NCI-H2196 (cell line): ENCODE measurements at regions not wholly inside any gene's neighbourhood (a gene's known extent, or its start where the extent isn't known, plus 50 kb on each side); places are given as distances from the start of the nearest gene placed in this dataset.
"Not testable (repeated sequence)": the region's sequence is repeated elsewhere in the genome, so short reads cannot be mapped to it uniquely, and the experiment has no call there.

Source experiments
- DNase-seq: peaks from one replicate; lab custom pipeline; 2025; ENCODE audit not compliant: unreplicated experiment; lab: John Stamatoyannopoulos, UW

GRCh38 chr15:30688684-30689083 lies 62.8 kb downstream of the ARHGAP11B start:
- DNase-seq: not testable (repeated sequence)

GRCh38 chr15:30690153-30690552 lies 64.2 kb downstream of the ARHGAP11B start:
- not testable (repeated sequence) for DNase-seq

GRCh38 chr15:30695811-30696210 lies 69.9 kb downstream of the ARHGAP11B start:
- not testable (repeated sequence) for DNase-seq

- not testable (repeated sequence) for DNase-seq
Measured at GRCh38 chr15:30696439-30697314, 70.7 kb downstream of the ARHGAP11B start.

- not testable (repeated sequence) for DNase-seq
Measured at GRCh38 chr15:30697315-30697685, 71.4 kb downstream of the ARHGAP11B start.

- not testable (repeated sequence) for DNase-seq
Measured at GRCh38 chr15:30700006-30700597, 74.2 kb downstream of the ARHGAP11B start.

- not testable (repeated sequence) for DNase-seq
Measured at GRCh38 chr15:30707976-30708685, 82.2 kb downstream of the ARHGAP11B start.

GRCh38 chr15:30708809-30709208 lies 82.9 kb downstream of the ARHGAP11B start:
- not testable (repeated sequence) for DNase-seq

- DNase-seq: not testable (repeated sequence)
Measured at GRCh38 chr15:30718038-30718643, 92.2 kb downstream of the ARHGAP11B start.

- DNase-seq: not testable (repeated sequence)
Measured at GRCh38 chr15:30719363-30719762, 93.4 kb downstream of the ARHGAP11B start.

- not testable (repeated sequence) for DNase-seq
Measured at GRCh38 chr15:30720825-30721224, 94.9 kb downstream of the ARHGAP11B start.

GRCh38 chr15:30721529-30721928 lies 95.6 kb downstream of the ARHGAP11B start:
- not testable (repeated sequence) for DNase-seq

- DNase-seq: not testable (repeated sequence)
Measured at GRCh38 chr15:30723540-30724175, 97.7 kb downstream of the ARHGAP11B start.

- not testable (repeated sequence) for DNase-seq
Measured at GRCh38 chr15:30729880-30730590, 104.1 kb downstream of the ARHGAP11B start.

GRCh38 chr15:30730633-30731032 lies 104.7 kb downstream of the ARHGAP11B start:
- DNase-seq: not testable (repeated sequence)

GRCh38 chr15:30732100-30732499 lies 106.2 kb downstream of the ARHGAP11B start:
- not testable (repeated sequence) for DNase-seq

GRCh38 chr15:30735884-30736564 lies 110.1 kb downstream of the ARHGAP11B start:
- DNase-seq: not testable (repeated sequence)

GRCh38 chr15:30742796-30743195 lies 116.9 kb downstream of the ARHGAP11B start:
- DNase-seq: not testable (repeated sequence)

- DNase-seq: not testable (repeated sequence)
Measured at GRCh38 chr15:30749048-30749447, 123.1 kb downstream of the ARHGAP11B start.
